Nucleus accumbens (tissue), 56 donors: ENCODE measurements at regions not wholly inside any gene's neighbourhood (a gene's known extent, or its start where the extent isn't known, plus 50 kb on each side); places are given as distances from the start of the nearest gene placed in this dataset.

Experiments
- DNase-seq, 56 donors: peaks; one replicate each; lab custom pipeline; 2025; lab: John Stamatoyannopoulos, UW

- DNase-seq: no peak
These were observed 63.3 kb upstream of the CARMIL1 start for GRCh38 chr6:25215881-25216280.

DNA sequence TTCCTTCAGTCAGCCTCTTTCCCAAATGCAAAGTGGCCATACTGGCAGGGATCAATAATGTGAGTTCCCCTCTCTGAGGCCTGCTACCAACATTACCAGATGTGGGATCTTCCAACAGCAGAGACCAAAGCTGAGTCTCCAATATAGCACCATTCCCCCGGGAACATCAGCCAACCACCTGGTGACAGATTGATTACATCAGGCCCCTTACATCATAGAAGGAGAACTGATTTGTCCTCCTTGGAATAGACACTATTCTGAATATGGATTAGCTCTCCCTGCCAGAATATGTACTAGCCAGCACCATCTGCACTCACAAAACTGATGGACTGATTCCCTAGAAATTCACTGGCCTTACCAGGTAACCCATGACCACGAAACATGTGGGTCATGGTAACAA is 61.9 kb upstream of the CARMIL1 start:
- DNase-seq: no peak

- peak in 1 of 56 donors; percentile 10 for DNase-seq
These were observed 61.3 kb upstream of the CARMIL1 start for GRCh38 chr6:25217829-25218228.

DNA sequence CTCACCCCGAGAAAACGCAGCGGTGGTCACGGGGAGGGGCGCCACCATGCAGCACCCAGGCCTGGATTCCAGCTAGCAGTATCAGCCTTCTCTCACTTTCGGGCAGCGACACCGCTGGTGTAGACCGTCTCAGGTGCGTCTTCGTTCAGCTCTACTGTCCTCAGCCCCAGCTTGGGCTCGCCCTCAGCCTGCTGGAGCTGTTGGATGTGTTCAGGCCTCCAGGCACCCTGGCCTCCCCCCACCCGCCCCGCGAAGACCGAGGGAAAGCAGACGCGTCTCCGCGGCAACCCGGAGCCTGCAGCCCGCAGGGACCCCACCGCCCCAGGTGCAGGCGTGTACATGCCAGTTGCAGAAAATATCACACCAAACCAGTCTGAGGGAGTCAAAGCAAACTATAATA is 60.8 kb upstream of the CARMIL1 start:
- no peak for DNase-seq

GRCh38 chr6:25219216-25219916 is 59.8 kb upstream of the CARMIL1 start:
- no peak for DNase-seq

DNA sequence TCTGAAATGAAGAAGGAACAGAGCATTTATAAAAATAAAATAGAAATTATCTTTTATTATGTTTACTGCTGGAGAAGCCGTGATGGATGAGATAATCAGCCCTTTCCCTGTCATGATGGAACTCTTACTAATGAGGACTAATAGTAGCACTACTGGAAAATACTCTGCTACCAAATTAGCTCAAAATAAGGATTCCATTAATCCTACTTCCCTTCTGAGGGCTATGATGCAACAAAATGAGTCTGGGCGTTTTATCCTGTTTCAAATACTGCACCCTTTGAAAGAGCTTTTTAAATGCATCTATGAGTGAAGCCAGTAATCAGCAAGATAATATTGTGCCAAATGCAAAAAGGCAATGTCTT is 59.3 kb upstream of the CARMIL1 start:
- DNase-seq: no peak

DNA sequence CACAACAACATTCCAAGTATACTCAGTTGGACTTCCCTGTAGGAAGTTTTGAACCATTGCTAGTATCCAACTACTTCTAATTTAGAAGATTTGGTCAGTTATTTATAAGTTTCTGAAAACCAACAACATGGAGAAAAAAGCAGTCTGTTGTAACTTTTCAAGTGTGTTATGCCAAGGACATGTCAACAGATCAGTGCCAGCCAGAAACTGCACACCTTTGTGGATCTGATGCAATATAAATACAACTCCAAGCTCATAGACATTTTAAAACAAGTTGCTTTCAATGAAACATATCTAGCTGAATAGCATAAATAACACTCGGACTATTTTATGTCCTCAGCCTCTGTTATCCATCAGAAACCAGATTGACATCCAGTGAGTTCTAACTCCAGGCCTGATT is 58.3 kb upstream of the CARMIL1 start:
- DNase-seq: no peak

- no peak for DNase-seq
These were observed 57.0 kb upstream of the CARMIL1 start for GRCh38 chr6:25222006-25222678.

DNA sequence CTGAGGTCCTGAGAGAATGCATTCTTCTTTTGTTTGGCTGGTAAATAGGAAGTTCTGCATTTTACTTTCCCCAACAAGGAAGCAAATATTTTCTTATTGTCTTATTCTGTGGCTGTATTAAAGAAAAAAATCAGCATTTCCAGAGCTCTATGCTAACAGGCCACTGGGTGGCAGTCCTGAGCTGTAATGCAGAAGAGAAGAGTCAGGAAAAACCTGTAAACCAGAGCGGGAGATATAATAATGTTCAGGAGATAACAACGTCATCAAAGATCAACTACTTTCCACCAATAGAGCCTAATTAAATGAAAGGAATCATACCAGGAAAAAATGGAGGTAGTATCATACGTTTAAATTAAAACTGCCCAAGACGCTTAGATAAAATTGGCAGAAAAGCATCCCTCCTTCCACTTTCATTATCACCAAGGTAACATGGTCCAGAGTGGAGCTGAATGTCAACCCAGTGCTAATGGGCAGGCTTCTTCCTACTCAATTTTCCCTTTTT is 55.6 kb upstream of the CARMIL1 start:
- DNase-seq: peak in 37 of 56 donors; percentile 1 to 78 (median 17)

DNA sequence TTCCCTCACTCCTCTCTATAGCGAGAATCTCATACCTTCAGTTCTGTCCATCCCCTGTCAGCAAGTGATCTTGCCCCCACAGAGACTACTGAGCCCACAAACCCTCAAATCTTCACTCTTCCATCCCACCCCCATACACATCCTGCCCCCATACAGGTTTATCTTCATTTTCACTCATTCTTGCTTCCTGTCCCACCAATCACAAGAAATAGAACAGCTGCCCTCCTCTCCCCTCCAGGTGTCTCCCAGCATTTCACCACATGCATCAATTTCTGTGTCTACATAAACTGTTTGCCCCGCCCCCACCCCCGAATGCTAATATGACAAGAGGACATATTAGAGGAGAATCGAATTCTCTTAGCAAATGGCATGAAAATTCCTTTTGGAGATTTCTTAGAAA is 54.9 kb upstream of the CARMIL1 start:
- DNase-seq: no peak

DNA sequence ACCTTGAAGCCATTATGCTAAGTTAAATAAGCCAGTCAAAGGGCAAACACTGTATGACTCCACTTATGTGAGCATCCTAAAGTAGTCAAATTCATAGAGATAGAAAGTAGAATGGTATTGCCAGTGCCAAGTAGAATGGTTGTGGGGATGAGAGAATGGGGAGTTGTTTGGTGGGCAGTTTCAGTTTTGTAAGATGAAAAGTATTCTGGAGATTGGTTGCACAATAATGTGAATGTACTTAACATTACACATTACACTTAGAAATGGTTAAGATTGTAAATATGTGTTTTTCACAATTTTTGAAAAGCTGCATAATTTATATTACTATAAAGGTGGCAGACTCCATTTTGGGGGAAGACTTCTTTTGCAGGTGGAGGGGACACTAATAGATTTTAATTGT is 51.3 kb upstream of the CARMIL1 start:
- no peak for DNase-seq
